ENCODE measurements at regions not wholly inside any gene's neighbourhood (a gene's known extent, or its start where the extent isn't known, plus 50 kb on each side); places are given as distances from the start of the nearest gene placed in this dataset.

DNA sequence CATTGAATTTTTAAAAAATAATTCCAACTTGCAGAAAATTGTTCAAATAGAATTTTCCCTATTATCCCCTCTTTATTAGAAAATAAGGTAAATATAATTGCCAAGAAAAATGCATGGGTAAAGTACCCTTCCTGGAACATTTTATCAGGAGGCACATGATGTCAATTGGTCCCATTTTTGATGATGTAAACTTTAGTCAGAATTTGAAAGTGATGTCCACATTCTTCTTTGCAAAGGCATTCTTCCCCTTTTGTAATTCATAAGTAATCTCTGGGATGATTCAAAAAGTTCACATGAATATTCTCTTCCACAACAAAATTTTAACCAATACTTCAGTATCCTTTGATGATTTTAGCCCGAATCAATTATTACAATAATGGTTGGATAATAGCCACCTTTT, 86.9 kb upstream of the ANO3 start:
- no peak for DNase-seq (ENCODE audit: low read depth)

- DNase-seq (ENCODE audit: low read depth), result no peak
These were observed 84.6 kb upstream of the ANO3 start for GRCh38 chr11:26247340-26247739.

GRCh38 chr11:26248661-26249060, 83.3 kb upstream of the ANO3 start:
- no peak for DNase-seq (ENCODE audit: low read depth)

DNA sequence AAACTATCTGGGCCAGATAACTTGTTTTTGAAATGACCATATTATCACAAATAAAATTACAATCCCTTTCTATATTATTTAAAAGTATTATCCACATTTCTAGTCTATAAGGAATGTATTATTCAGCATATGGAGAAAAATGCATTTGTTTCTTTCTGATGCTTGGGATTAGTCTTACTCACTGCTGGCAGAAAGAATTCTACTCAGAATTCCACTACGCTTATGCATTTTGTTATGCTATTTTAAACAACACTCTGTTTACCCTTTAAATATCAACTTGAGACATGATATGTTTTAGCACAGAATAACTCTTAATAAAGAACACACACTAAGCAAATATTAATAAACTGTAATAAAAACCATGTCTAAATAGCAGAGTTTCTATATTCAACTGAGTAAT, 77.6 kb upstream of the ANO3 start:
- DNase-seq (ENCODE audit: low read depth), result no peak

DNA sequence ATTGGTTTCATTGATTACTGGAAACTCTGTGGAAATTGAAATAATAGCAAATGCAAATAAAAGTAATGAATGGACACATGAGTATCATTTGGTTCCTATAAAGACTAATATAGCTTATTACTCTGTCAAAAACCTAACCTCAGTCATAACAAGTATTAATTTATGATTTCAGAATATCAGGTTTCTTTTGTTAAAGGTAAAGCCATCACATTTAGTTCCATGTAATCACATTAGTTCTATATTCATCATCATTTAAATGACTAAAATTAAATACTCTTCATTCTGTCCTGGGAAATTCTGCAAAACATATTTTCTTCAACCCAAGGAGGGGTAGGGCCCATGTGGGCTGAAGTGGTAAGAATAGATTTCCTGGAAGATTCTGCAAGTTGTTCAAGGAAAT, 68.2 kb upstream of the ANO3 start:
- DNase-seq (ENCODE audit: low read depth), result no peak

DNA sequence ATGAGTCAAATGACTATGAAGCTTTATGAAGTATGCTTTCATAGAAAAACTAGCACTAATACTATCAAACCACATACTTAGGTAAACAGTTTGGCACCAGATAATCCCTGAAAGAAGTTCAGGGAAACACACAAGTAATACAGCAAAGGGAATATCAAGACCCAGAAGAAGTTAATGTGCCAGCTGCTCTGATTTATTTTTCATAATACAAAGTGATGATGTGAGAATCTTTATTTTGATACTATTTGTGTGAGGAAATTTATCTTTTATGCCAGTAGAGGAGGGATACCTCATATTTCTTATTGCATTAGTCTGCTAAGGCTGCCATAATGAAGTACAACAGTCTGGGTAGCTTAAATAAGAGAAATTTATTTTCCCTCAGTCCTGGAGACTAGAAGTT, 67.7 kb upstream of the ANO3 start:
- DNase-seq (ENCODE audit: low read depth), result no peak

DNA sequence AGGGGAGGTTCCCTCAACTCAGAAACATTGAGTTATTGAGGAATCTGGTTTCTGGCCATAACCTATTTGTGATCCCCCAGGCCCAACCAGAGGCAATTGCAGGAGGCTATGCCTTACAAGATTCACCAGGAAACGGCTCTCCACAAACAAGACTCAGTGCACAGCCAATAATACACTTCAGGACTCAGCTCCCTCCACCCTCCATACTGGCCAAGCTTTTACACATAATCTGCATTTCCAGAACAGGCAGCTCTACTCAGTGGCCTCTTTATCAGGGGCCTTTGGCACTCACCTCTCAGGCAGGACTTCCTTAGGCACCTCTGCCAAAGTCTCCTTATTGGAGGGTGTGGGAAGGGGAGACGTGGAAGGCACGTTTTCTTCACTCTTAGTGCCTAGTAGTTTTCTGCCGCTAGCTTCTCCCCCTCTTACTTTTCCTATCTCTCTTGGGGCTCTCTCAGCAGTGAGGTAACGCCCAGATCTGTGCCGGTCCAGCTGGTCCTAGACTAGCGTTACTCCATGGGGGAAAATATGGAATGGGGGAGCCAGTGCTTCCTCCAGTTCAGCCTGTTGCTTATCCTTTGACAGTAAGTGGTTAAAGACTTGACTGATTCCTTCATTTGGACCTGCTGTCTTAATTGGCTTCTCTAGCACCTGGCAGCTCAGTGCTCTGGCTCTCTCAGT, 62.8 kb upstream of the ANO3 start:
- DNase-seq (ENCODE audit: low read depth), result no peak

- no peak for DNase-seq (ENCODE audit: low read depth)
These were observed 60.3 kb upstream of the ANO3 start for GRCh38 chr11:26271666-26272065.

- peak; percentile 3 for DNase-seq (ENCODE audit: low read depth)
These were observed 55.0 kb upstream of the ANO3 start for GRCh38 chr11:26276798-26277424.

- DNase-seq (ENCODE audit: low read depth), result no peak
These were observed 53.6 kb upstream of the ANO3 start for GRCh38 chr11:26278354-26278753.
